ENCODE measurements at regions not wholly inside any gene's neighbourhood (a gene's known extent, or its start where the extent isn't known, plus 50 kb on each side); places are given as distances from the start of the nearest gene placed in this dataset.

- 91 to 94% methylated on average over 1 of the region's 1 CpG for WGBS, 2 donors
- Histone ChIP-seq H3K9me3 (peaks cover 0 to 22% (median 0%) of the 10 kb centered on the region in 4 donors), H3K27me3 (no peaks in the 10 kb centered on the region), H3K4me1 (no peaks in the 10 kb centered on the region), H3K36me3 (no peaks in the 10 kb centered on the region), H3K27ac (no peak overlapping the region), H3K4me3 (no peak overlapping the region)
- no peak for DNase-seq (ENCODE audit: low spot score in 2 of 2)
- TF ChIP-seq CTCF (IDR thresholded peaks at IDR 0.05): no peak
- TF ChIP-seq EP300 (IDR thresholded peaks at IDR 0.05): no peak
- TF ChIP-seq POLR2A (IDR thresholded peaks at IDR 0.05): no peak
These were observed 683.4 kb upstream of the FBXO33 start for GRCh38 chr14:40115583-40115982.

- DNase-seq (ENCODE audit: low spot score in 2 of 2): no peak
- TF ChIP-seq EP300 (IDR thresholded peaks at IDR 0.05): no peak
- TF ChIP-seq CTCF (IDR thresholded peaks at IDR 0.05): no peak
- TF ChIP-seq POLR2A (IDR thresholded peaks at IDR 0.05): no peak
- Histone ChIP-seq H3K4me1 (no peaks in the 10 kb centered on the region), H3K36me3 (no peaks in the 10 kb centered on the region), H3K27ac (no peak overlapping the region), H3K27me3 (no peaks in the 10 kb centered on the region), H3K4me3 (no peak overlapping the region), H3K9me3 (peaks cover 0 to 22% (median 0%) of the 10 kb centered on the region in 4 donors)
These were observed 681.4 kb upstream of the FBXO33 start for GRCh38 chr14:40113671-40114070.

- Histone ChIP-seq H3K9me3 (peaks cover 0 to 5% (median 0%) of the 10 kb centered on the region in 4 donors), H3K4me3 (no peak overlapping the region), H3K27ac (no peak overlapping the region), H3K4me1 (no peaks in the 10 kb centered on the region), H3K27me3 (no peaks in the 10 kb centered on the region), H3K36me3 (no peaks in the 10 kb centered on the region)
- TF ChIP-seq POLR2A (IDR thresholded peaks at IDR 0.05): no peak
- TF ChIP-seq CTCF (IDR thresholded peaks at IDR 0.05): no peak
- no peak for TF ChIP-seq EP300 (IDR thresholded peaks at IDR 0.05)
- WGBS, 2 donors: 76 to 86% methylated on average over 1 of the region's 1 CpG
- no peak for DNase-seq (ENCODE audit: low spot score in 2 of 2)
These were observed 668.4 kb upstream of the FBXO33 start for GRCh38 chr14:40100544-40101196.

- TF ChIP-seq CTCF (IDR thresholded peaks at IDR 0.05): no peak
- TF ChIP-seq POLR2A (IDR thresholded peaks at IDR 0.05): no peak
- TF ChIP-seq EP300 (IDR thresholded peaks at IDR 0.05): no peak
- no peaks in the 10 kb centered on the region for H3K9me3 ChIP-seq
- no peaks in the 10 kb centered on the region for H3K36me3 ChIP-seq
These were observed 667.1 kb upstream of the FBXO33 start for GRCh38 chr14:40099316-40099715.

GRCh38 chr14:40098468-40098867, 666.2 kb upstream of the FBXO33 start:
- no peaks in the 10 kb centered on the region for H3K36me3 ChIP-seq
- DNase-seq (ENCODE audit: low spot score in 2 of 2): no peak
- TF ChIP-seq POLR2A (IDR thresholded peaks at IDR 0.05) (no peak), CTCF (IDR thresholded peaks at IDR 0.05) (no peak), EP300 (IDR thresholded peaks at IDR 0.05) (no peak)
- no peaks in the 10 kb centered on the region for H3K27me3 ChIP-seq
- H3K27ac ChIP-seq: no peak overlapping the region
- 94 to 96% methylated on average over 3 of the region's 3 CpGs for WGBS, 2 donors
- no peak overlapping the region for H3K4me3 ChIP-seq
- H3K4me1 ChIP-seq: no peaks in the 10 kb centered on the region
- no peaks in the 10 kb centered on the region for H3K9me3 ChIP-seq

More at GRCh38 chr14:40099316-40099715, 667.1 kb upstream of the FBXO33 start:
- Histone ChIP-seq H3K4me1 (no peaks in the 10 kb centered on the region), H3K27ac (no peak overlapping the region), H3K4me3 (no peak overlapping the region), H3K27me3 (no peaks in the 10 kb centered on the region)
- DNase-seq (ENCODE audit: low spot score in 2 of 2): no peak
- WGBS, 2 donors: 65 to 68% methylated on average over 2 of the region's 2 CpGs
